ENCODE measurements at regions not wholly inside any gene's neighbourhood (a gene's known extent, or its start where the extent isn't known, plus 50 kb on each side); places are given as distances from the start of the nearest gene placed in this dataset.

DNA sequence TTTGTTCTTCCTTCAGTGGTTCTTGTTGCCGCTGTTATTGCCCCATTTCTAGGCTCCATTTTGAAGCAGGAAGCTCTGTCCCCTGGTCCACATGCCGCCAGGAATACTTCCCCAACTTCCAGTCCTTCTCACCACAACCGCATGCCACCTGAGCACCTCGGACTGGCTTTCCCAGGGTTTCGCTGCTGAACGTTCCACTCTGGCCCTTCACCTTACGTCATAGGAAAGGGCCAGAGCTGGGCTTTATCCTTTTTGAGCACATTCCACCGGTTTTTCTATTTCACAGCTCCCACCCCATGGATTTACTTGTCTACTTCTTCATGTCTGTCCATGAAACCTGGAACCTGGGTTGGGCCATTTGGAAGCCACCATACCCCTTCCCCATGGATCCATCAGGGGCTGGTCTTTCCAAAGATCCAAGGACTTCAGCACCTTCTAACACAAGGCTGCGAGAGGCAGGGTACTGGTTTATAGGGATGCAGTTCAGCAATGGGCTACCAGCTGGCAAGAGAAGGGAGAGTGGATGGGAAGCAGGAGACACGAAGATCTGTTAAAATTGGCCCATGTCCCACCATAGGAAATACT, 557.4 kb downstream of the BNC2 start:
- no peak overlapping the region for H3K27ac ChIP-seq (ENCODE audit: low read length)
- no peaks in the 10 kb centered on the region for H3K36me3 Mint-ChIP-seq
- H3K27me3 ChIP-seq (ENCODE audit: control insufficient read depth, insufficient read depth, low read length): no peaks in the 10 kb centered on the region
- H3K4me1 Mint-ChIP-seq: no peaks in the 10 kb centered on the region
- no peaks in the 10 kb centered on the region for H3K9me3 ChIP-seq (ENCODE audit: control insufficient read depth, insufficient read depth, low read length)
- H3K27ac Mint-ChIP-seq: no peak overlapping the region
- H3K36me3 ChIP-seq (ENCODE audit: control insufficient read depth, insufficient read depth, low read length): no peaks in the 10 kb centered on the region
- peaks cover 0 to 2% of the 10 kb centered on the region in 2 donors for H3K27me3 Mint-ChIP-seq (ENCODE audit: low read depth in 2 of 2)
- WGBS (ENCODE audit: insufficient coverage): 81% methylated on average over 10 of the region's 10 CpGs
- no peak overlapping the region for H3K4me3 Mint-ChIP-seq
- TF ChIP-seq, protein P1, sequence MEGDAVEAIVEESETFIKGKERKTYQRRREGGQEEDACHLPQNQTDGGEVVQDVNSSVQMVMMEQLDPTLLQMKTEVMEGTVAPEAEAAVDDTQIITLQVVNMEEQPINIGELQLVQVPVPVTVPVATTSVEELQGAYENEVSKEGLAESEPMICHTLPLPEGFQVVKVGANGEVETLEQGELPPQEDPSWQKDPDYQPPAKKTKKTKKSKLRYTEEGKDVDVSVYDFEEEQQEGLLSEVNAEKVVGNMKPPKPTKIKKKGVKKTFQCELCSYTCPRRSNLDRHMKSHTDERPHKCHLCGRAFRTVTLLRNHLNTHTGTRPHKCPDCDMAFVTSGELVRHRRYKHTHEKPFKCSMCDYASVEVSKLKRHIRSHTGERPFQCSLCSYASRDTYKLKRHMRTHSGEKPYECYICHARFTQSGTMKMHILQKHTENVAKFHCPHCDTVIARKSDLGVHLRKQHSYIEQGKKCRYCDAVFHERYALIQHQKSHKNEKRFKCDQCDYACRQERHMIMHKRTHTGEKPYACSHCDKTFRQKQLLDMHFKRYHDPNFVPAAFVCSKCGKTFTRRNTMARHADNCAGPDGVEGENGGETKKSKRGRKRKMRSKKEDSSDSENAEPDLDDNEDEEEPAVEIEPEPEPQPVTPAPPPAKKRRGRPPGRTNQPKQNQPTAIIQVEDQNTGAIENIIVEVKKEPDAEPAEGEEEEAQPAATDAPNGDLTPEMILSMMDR (IDR thresholded peaks at IDR 0.05): no peak
- DNase-seq (no peak), ATAC-seq (no peak)
- no peaks in the 10 kb centered on the region for H3K4me1 ChIP-seq (ENCODE audit: control insufficient read depth, insufficient read depth, low read length)
- intact Hi-C loops (cut with micrococcal nuclease): no loop called here
- H3K4me3 ChIP-seq (ENCODE audit: low read length): no peak overlapping the region
- no peaks in the 10 kb centered on the region for H3K9me3 Mint-ChIP-seq

- no peak for ATAC-seq
- no peaks in the 10 kb centered on the region for H3K4me1 Mint-ChIP-seq
- WGBS (ENCODE audit: insufficient coverage): 86% methylated on average over 5 of the region's 5 CpGs
- intact Hi-C loops (cut with micrococcal nuclease): no loop called here
- H3K27me3 ChIP-seq (ENCODE audit: control insufficient read depth, insufficient read depth, low read length): no peaks in the 10 kb centered on the region
- no peaks in the 10 kb centered on the region for H3K4me1 ChIP-seq (ENCODE audit: control insufficient read depth, insufficient read depth, low read length)
- DNase-seq: no peak
- H3K9me3 ChIP-seq (ENCODE audit: control insufficient read depth, insufficient read depth, low read length): no peaks in the 10 kb centered on the region
- H3K27me3 Mint-ChIP-seq (ENCODE audit: low read depth in 2 of 2): peaks cover 0 to 2% of the 10 kb centered on the region in 2 donors
- no peak overlapping the region for H3K27ac ChIP-seq (ENCODE audit: low read length)
- TF ChIP-seq, protein P1 (IDR thresholded peaks at IDR 0.05): no peak
- H3K36me3 Mint-ChIP-seq: no peaks in the 10 kb centered on the region
- H3K9me3 Mint-ChIP-seq: no peaks in the 10 kb centered on the region
- H3K36me3 ChIP-seq (ENCODE audit: control insufficient read depth, insufficient read depth, low read length): no peaks in the 10 kb centered on the region
- H3K4me3 ChIP-seq (ENCODE audit: low read length): no peak overlapping the region
- no peak overlapping the region for H3K4me3 Mint-ChIP-seq
- no peak overlapping the region for H3K27ac Mint-ChIP-seq
Observed at GRCh38 chr9:16314476-16314875, 556.0 kb downstream of the BNC2 start.

GRCh38 chr9:16315720-16316119, 554.8 kb downstream of the BNC2 start:
- 96% methylated on average over 6 of the region's 6 CpGs for whole genome bisulfite sequencing (ENCODE audit: insufficient coverage)
- H3K36me3 Mint-ChIP-seq: no peaks in the 10 kb centered on the region
- no peak overlapping the region for H3K27ac ChIP-seq (ENCODE audit: low read length)
- DNase-seq (no peak), ATAC-seq (no peak)
- intact Hi-C loops (cut with micrococcal nuclease): no loop called here
- H3K27me3 Mint-ChIP-seq (ENCODE audit: low read depth in 2 of 2): peaks cover 0 to 2% of the 10 kb centered on the region in 2 donors
- TF ChIP-seq, protein P1 (IDR thresholded peaks at IDR 0.05): no peak
- H3K4me1 ChIP-seq (ENCODE audit: control insufficient read depth, insufficient read depth, low read length): no peaks in the 10 kb centered on the region
- H3K27ac Mint-ChIP-seq: no peak overlapping the region
- no peak overlapping the region for H3K4me3 ChIP-seq (ENCODE audit: low read length)
- no peaks in the 10 kb centered on the region for H3K9me3 Mint-ChIP-seq
- no peaks in the 10 kb centered on the region for H3K27me3 ChIP-seq (ENCODE audit: control insufficient read depth, insufficient read depth, low read length)
- no peaks in the 10 kb centered on the region for H3K36me3 ChIP-seq (ENCODE audit: control insufficient read depth, insufficient read depth, low read length)
- no peak overlapping the region for H3K4me3 Mint-ChIP-seq
- no peaks in the 10 kb centered on the region for H3K9me3 ChIP-seq (ENCODE audit: control insufficient read depth, insufficient read depth, low read length)
- H3K4me1 Mint-ChIP-seq: no peaks in the 10 kb centered on the region

DNA sequence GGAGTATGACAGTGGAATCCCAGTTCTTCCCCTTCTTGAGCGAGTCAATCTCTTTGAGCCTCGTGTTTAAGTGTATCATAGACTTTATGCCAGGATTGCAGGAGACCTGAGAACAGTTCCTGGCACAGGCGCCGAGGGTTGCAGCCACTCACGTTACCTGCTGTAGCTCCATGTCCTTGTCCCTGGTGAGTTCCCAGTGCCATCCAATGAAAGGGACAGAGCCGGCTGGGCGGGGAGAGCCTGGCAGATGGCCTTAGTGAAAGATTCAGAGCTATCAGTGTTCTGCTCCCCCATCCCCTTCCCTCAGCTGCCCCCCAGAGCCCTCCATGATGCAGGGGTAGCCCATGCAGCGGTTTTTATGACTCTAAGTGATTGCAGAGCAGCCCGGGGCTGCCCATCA, 554.0 kb downstream of the BNC2 start:
- intact Hi-C loops (cut with micrococcal nuclease): no loop called here
- no peak for ATAC-seq
- no peaks in the 10 kb centered on the region for H3K36me3 ChIP-seq (ENCODE audit: control insufficient read depth, insufficient read depth, low read length)
- no peak for DNase-seq
- H3K27me3 ChIP-seq (ENCODE audit: control insufficient read depth, insufficient read depth, low read length): no peaks in the 10 kb centered on the region
- Mint-ChIP-seq H3K4me3 (no peak overlapping the region), H3K4me1 (no peaks in the 10 kb centered on the region), H3K27ac (no peak overlapping the region), H3K27me3 (ENCODE audit: low read depth in 2 of 2) (peaks cover 0 to 2% of the 10 kb centered on the region in 2 donors), H3K9me3 (no peaks in the 10 kb centered on the region), H3K36me3 (no peaks in the 10 kb centered on the region)
- no peak overlapping the region for H3K27ac ChIP-seq (ENCODE audit: low read length)
- no peaks in the 10 kb centered on the region for H3K4me1 ChIP-seq (ENCODE audit: control insufficient read depth, insufficient read depth, low read length)
- TF ChIP-seq, protein P1 (IDR thresholded peaks at IDR 0.05): no peak
- H3K9me3 ChIP-seq (ENCODE audit: control insufficient read depth, insufficient read depth, low read length): no peaks in the 10 kb centered on the region
- H3K4me3 ChIP-seq (ENCODE audit: low read length): no peak overlapping the region
- WGBS (ENCODE audit: insufficient coverage): 81% methylated on average over 9 of the region's 9 CpGs
